Adrenal gland (tissue), 9 donors: ENCODE measurements at regions not wholly inside any gene's neighbourhood (a gene's known extent, or its start where the extent isn't known, plus 50 kb on each side); places are given as distances from the start of the nearest gene placed in this dataset.

Experiments used
- DNase-seq, 7 donors: peaks; one replicate each; pipeline ENCODE4 v3.0.0-alpha.2; 2019 to 2020
- H3K27ac ChIP-seq, 5 donors: fragments of 200-600 bp; sonication (generic) in 4 of 5; 1 replicate in 3 of 5; 2 replicates in 2 of 5; pipeline versions ENCODE4 v1.5.1 to v1.8.0; 2016 to 2020; ENCODE audit warnings: mild to moderate bottlenecking in 1 of 5
- H3K27me3 ChIP-seq: fragments of 200-600 bp; 2 replicates; pipeline ENCODE4 v1.8.0; 2021
- H3K36me3 ChIP-seq, 2 donors: fragments of 200-600 bp; replicated peaks in 1 of 2; 1 replicate in 1 of 2; 2 replicates in 1 of 2; pipeline versions ENCODE4 v1.5.1 to v1.8.0; 2018 to 2022
- H3K4me1 ChIP-seq, 2 donors: fragments of 200-600 bp; replicated peaks in 1 of 2; 1 replicate in 1 of 2; 2 replicates in 1 of 2; pipeline versions ENCODE4 v1.5.1 to v1.8.0; 2018 to 2021
- H3K4me3 ChIP-seq, 4 donors: fragments of 200-600 bp; sonication (generic) in 3 of 4; one replicate each; pipeline ENCODE4 v1.5.1; 2016 to 2018
- H3K9me3 ChIP-seq, 3 donors: fragments of 200-600 bp; sonication (generic) in 1 of 3; replicated peaks in 1 of 3; 1 replicate in 2 of 3; 2 replicates in 1 of 3; pipeline versions ENCODE4 v1.5.1 to v1.8.0; 2016 to 2021
- POLR2A ChIP-seq, 2 donors: fragments of 450-650 bp; IDR thresholded peaks; one replicate each; pipeline ENCODE4 v1.6.1; 2017; ENCODE audit warnings: antibody characterized with exemption in 2 of 2, mild to moderate bottlenecking in 2 of 2, moderate library complexity in 1 of 2
- WGBS, 4 donors: extraction: QIAGEN DNeasy Blood & Tissue Kit in 2 of 4; methylation state at CpG; one replicate each; pipeline versions ENCODE4 v1.1.5 to v1.1.7; 2013 to 2017; 5-methylcytosine and 5-hydroxymethylcytosine counted together
- intact Hi-C, 2 donors: fragments of 100-400 bp; cut with DNase I; formaldehyde crosslinking; loops; one replicate each; pipeline versions ENCODE4 v1.14.1 to v1.15.0; 2022 to 2023
- TF ChIP-seq, protein P1 (sequence below), 6 experiments: fragments of 450-650 bp in 4 of 6; fragments of 200-600 bp in 2 of 6; sonication (generic) in 1 of 6; IDR thresholded peaks; 1 replicate in 5 of 6; 2 replicates in 1 of 6; pipeline versions ENCODE4 v1.5.1 to v1.8.0; 2016 to 2021; ENCODE audit warnings: antibody characterized with exemption in 6 of 6, mild to moderate bottlenecking in 2 of 6, moderate library complexity in 1 of 6
- donor health status: healthy with polysubstance abuse.
- donor health status: Bipolar disorder and iron deficiency.
- donor health status: DM: yes; HTN: yes; CAD: no.
- donor health status: DM: no; HTN: no; CAD: no.
- donor health status: DM: no; HTN: no; CAD: no.

DNA sequence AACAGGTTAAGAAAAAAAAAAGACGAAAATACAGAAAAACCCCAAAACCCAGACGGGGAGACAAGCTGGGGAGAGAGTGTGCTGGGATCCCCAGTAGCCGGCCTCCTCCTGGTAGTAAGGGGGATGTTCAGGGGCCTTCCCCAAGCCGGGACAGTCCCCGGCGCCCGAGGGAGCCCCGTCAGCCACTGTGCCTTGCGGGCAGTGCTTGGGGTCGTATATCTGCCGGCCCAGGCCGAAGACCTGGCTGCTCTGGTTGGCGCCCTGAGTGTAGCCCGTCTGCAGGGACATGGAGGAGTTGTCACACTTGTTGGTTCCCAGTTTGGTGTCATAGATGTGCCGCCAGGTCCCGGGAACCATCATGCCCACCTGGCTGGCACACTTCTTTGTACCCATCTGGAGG, 287.2 kb upstream of the GADL1 start:
- 91 to 96% (median 94%) methylated on average over 8 to 16 of the region's 16 CpGs for WGBS, 4 donors
- no peak for TF ChIP-seq POLR2A (IDR thresholded peaks at IDR 0.05)
- TF ChIP-seq, protein P1, sequence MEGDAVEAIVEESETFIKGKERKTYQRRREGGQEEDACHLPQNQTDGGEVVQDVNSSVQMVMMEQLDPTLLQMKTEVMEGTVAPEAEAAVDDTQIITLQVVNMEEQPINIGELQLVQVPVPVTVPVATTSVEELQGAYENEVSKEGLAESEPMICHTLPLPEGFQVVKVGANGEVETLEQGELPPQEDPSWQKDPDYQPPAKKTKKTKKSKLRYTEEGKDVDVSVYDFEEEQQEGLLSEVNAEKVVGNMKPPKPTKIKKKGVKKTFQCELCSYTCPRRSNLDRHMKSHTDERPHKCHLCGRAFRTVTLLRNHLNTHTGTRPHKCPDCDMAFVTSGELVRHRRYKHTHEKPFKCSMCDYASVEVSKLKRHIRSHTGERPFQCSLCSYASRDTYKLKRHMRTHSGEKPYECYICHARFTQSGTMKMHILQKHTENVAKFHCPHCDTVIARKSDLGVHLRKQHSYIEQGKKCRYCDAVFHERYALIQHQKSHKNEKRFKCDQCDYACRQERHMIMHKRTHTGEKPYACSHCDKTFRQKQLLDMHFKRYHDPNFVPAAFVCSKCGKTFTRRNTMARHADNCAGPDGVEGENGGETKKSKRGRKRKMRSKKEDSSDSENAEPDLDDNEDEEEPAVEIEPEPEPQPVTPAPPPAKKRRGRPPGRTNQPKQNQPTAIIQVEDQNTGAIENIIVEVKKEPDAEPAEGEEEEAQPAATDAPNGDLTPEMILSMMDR (IDR thresholded peaks at IDR 0.05): no peak
- Histone ChIP-seq H3K27ac (no peak overlapping the region), H3K4me1 (no peaks in the 10 kb centered on the region), H3K36me3 (no peaks in the 10 kb centered on the region), H3K4me3 (no peak overlapping the region), H3K27me3 (no peaks in the 10 kb centered on the region), H3K9me3 (no peaks in the 10 kb centered on the region)
- intact Hi-C loops: no loop called here
- DNase-seq: no peak

DNA sequence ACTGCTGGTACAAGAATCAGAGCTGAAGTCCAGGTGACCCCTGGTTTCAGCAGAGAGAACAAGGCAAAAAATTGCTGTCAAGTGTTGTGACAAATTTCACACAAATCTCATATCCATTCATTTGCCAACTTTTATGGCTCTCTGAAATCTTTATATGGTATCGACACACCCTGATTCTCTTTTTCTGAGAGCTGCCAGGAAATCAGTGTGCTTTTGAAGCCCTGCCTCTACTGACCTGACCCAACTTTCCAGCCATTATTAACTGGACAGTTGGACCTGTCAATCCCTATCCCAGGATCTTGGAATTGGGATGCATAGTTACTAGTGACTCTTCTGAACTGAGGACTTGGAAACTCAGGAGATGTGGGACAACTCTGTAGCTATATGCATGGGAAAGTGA, 288.2 kb upstream of the GADL1 start:
- Histone ChIP-seq H3K4me3 (no peak overlapping the region), H3K36me3 (no peaks in the 10 kb centered on the region), H3K27me3 (no peaks in the 10 kb centered on the region), H3K9me3 (no peaks in the 10 kb centered on the region), H3K27ac (no peak overlapping the region), H3K4me1 (no peaks in the 10 kb centered on the region)
- DNase-seq: no peak
- no peak for TF ChIP-seq POLR2A (IDR thresholded peaks at IDR 0.05)
- TF ChIP-seq, protein P1 (IDR thresholded peaks at IDR 0.05): no peak
- intact Hi-C loops: no loop called here
- 78 to 93% (median 85%) methylated on average over 1 of the region's 1 CpG for WGBS, 4 donors

DNA sequence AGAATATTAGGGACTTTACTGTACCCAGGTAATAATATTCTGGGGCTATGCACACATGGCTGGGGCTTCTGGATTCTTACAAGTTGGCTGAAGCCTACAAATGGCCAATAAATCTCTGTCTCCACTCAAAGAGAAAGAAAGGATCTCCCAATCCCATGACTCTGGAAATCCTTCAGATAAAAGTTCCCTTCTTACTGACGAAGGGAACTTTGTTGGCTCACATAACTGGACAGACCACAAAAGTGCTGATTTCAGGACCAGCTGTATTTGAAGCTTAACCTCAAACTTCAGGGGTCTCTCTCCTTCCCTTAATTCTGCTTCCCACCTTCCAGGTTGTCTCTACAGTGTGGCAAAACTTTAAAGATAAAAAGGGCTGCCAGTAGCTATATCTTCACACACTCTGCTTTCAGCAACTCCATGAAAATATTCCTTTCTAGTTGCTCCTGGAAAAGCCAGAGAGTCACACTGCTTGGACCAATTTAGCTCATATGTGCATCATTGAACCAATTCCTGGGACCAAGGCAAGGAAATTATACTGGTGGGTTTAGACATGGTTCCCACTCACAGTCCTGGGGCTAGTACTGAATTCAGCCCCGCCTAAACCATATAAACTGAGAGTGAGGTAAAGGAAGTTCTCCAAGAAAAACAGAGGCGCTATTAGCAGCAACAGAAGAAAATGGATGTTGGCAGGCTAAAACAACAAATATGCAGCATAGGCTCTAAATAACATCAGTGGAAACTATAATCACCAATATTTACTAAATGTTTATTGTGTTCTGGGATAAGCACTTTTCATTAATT, 290.0 kb upstream of the GADL1 start:
- Histone ChIP-seq H3K36me3 (no peaks in the 10 kb centered on the region), H3K4me1 (no peaks in the 10 kb centered on the region), H3K27ac (peak overlapping the region in 1 of 5 donors; percentile 14), H3K9me3 (no peaks in the 10 kb centered on the region), H3K4me3 (no peak overlapping the region), H3K27me3 (no peaks in the 10 kb centered on the region)
- WGBS, 4 donors: 60 to 67% (median 64%) methylated on average over 3 of the region's 3 CpGs
- TF ChIP-seq, protein P1 (IDR thresholded peaks at IDR 0.05): no peak
- TF ChIP-seq POLR2A (IDR thresholded peaks at IDR 0.05): no peak
- intact Hi-C loops: no loop called here
- DNase-seq: no peak

DNA sequence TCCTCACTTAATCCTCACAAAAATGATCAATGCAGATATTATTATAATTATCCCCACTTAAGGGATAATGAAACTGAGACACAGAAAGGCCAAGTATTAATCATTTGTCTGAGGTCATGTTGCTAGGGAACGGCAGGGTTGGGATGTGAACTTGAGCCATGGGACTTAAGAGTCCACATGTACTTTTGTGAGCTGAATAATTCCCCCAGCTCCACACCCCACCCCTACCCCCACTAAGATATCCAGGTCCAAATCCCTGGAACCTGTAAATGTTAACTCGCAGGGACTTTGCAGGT, 290.5 kb upstream of the GADL1 start:
- Histone ChIP-seq H3K27me3 (no peaks in the 10 kb centered on the region), H3K4me3 (no peak overlapping the region), H3K4me1 (no peaks in the 10 kb centered on the region), H3K9me3 (no peaks in the 10 kb centered on the region), H3K27ac (no peak overlapping the region), H3K36me3 (no peaks in the 10 kb centered on the region)
- TF ChIP-seq POLR2A (IDR thresholded peaks at IDR 0.05): no peak
- TF ChIP-seq, protein P1 (IDR thresholded peaks at IDR 0.05): no peak
- intact Hi-C loops: no loop called here
- DNase-seq: no peak
- WGBS, 4 donors: 69 to 92% (median 78%) methylated on average over 2 of the region's 2 CpGs
